HEK293 (cell line): ENCODE measurements at regions not wholly inside any gene's neighbourhood (a gene's known extent, or its start where the extent isn't known, plus 50 kb on each side); places are given as distances from the start of the nearest gene placed in this dataset.

Experiments
- CTCF ChIA-PET: fragments of 350-600 bp; formaldehyde crosslinking; extraction: SDS; loops from one replicate; lab custom pipeline; 2021; ENCODE audit warnings: antibody characterized with exemption; lab: Yijun Ruan, JAX
- POLR2A ChIA-PET: fragments of 300-600 bp; formaldehyde crosslinking; extraction: SDS; loops from one replicate; lab custom pipeline; 2020; ENCODE audit warnings: antibody characterized with exemption, inconsistent platforms; lab: Yijun Ruan, JAX
- H3K27ac ChIP-seq: fragments of 200-500 bp; sonication (Bioruptor generic); 2 replicates; pipeline ENCODE4 v1.5.1; 2014; ENCODE audit warnings: low read depth, low read length, control low read depth, inconsistent platforms; ENCODE audit errors: extremely low read depth
- H3K36me3 ChIP-seq, 2 experiments: fragments of 200-500 bp in 1 of 2; sonication (Bioruptor generic) in 1 of 2; 1 replicate in 1 of 2; 2 replicates in 1 of 2; pipeline ENCODE4 v1.5.1; 2014 to 2017; ENCODE audit warnings: inconsistent platforms in 2 of 2, low read length in 2 of 2; ENCODE audit not compliant: control insufficient read depth in 2 of 2, insufficient read depth in 1 of 2
- H3K4me1 ChIP-seq: fragments of 200-500 bp; sonication (Bioruptor generic); 2 replicates; pipeline ENCODE4 v1.5.1; 2014; ENCODE audit warnings: mild to moderate bottlenecking, low read length, inconsistent platforms; ENCODE audit not compliant: control insufficient read depth, insufficient read depth
- H3K4me3 ChIP-seq: 2 replicates; pipeline ENCODE4 v1.5.1; 2011; ENCODE audit warnings: low read depth, mild to moderate bottlenecking, control low read depth, low read length, moderate library complexity
- H3K9me3 ChIP-seq: fragments of 200-500 bp; sonication (Bioruptor generic); 2 replicates; pipeline ENCODE4 v1.5.1; 2014; ENCODE audit warnings: low read depth, low read length, inconsistent platforms; ENCODE audit not compliant: control insufficient read depth, insufficient read depth
- HOXA7 ChIP-seq: sonication (generic); formaldehyde crosslinking; IDR thresholded peaks from 2 replicates; pipeline ENCODE4 v1.8.1; 2022; ENCODE audit warnings: missing genetic modification reagents, borderline replicate concordance
- HOXC10 ChIP-seq: sonication (generic); formaldehyde crosslinking; IDR thresholded peaks from 2 replicates; pipeline ENCODE4 v1.8.1; 2023; ENCODE audit warnings: mild to moderate bottlenecking, missing genetic modification reagents
- RBAK ChIP-seq: fragments of 450-650 bp; formaldehyde crosslinking; IDR thresholded peaks from 2 replicates; pipeline ENCODE4 v1.5.1; 2016; ENCODE audit warnings: missing biosample characterization, missing genetic modification characterization
- SCRT1 ChIP-seq: fragments of 450-650 bp; formaldehyde crosslinking; IDR thresholded peaks from 2 replicates; pipeline ENCODE4 v1.5.1; 2016; ENCODE audit warnings: missing biosample characterization, missing genetic modification characterization, borderline replicate concordance
- YY1 ChIP-seq: fragments of 450-650 bp; formaldehyde crosslinking; IDR thresholded peaks from 2 replicates; pipeline ENCODE4 v1.5.1; 2018; ENCODE audit warnings: missing biosample characterization, missing genetic modification characterization
- ZBTB20 ChIP-seq: fragments of 450-650 bp; formaldehyde crosslinking; IDR thresholded peaks from 2 replicates; pipeline ENCODE4 v1.5.1; 2016; ENCODE audit warnings: missing biosample characterization, missing genetic modification characterization
- ZBTB8A ChIP-seq: fragments of 450-650 bp; formaldehyde crosslinking; IDR thresholded peaks from 2 replicates; pipeline ENCODE4 v1.5.1; 2016; ENCODE audit warnings: missing biosample characterization, missing genetic modification characterization
- ZFP41 ChIP-seq: fragments of 450-650 bp; formaldehyde crosslinking; IDR thresholded peaks from 2 replicates; pipeline ENCODE4 v1.5.1; 2016; ENCODE audit warnings: missing biosample characterization, missing genetic modification characterization, borderline replicate concordance
- ZNF114 ChIP-seq: fragments of 450-650 bp; formaldehyde crosslinking; IDR thresholded peaks from 2 replicates; pipeline ENCODE4 v1.5.0; 2017; ENCODE audit warnings: missing biosample characterization, missing genetic modification characterization
- ZNF324 ChIP-seq: fragments of 450-650 bp; formaldehyde crosslinking; IDR thresholded peaks from 2 replicates; pipeline ENCODE4 v1.5.1; 2016; ENCODE audit warnings: missing biosample characterization, missing genetic modification characterization
- ZNF529 ChIP-seq: fragments of 450-650 bp; formaldehyde crosslinking; IDR thresholded peaks from 2 replicates; pipeline ENCODE4 v1.5.1; 2017; ENCODE audit warnings: missing genetic modification characterization, missing biosample characterization; ENCODE audit not compliant: insufficient replicate concordance
- ZNF555 ChIP-seq: fragments of 450-650 bp; formaldehyde crosslinking; conservative IDR thresholded peaks from 2 replicates; pipeline ENCODE4 v1.5.1; 2017; ENCODE audit warnings: missing biosample characterization, mild to moderate bottlenecking, missing genetic modification characterization, inconsistent platforms
- ZNF670 ChIP-seq: fragments of 450-650 bp; formaldehyde crosslinking; IDR thresholded peaks from 2 replicates; pipeline ENCODE4 v1.5.1; 2016; ENCODE audit warnings: missing biosample characterization, missing genetic modification characterization, low read depth
- ZNF707 ChIP-seq: fragments of 450-650 bp; formaldehyde crosslinking; IDR thresholded peaks from 2 replicates; pipeline ENCODE4 v1.5.1; 2016; ENCODE audit warnings: missing biosample characterization, missing genetic modification characterization
- ZNF768 ChIP-seq: fragments of 450-650 bp; formaldehyde crosslinking; IDR thresholded peaks from 2 replicates; pipeline ENCODE4 v1.5.1; 2018; ENCODE audit warnings: missing biosample characterization, mild to moderate bottlenecking, missing genetic modification characterization
- ZNF776 ChIP-seq: fragments of 450-650 bp; formaldehyde crosslinking; IDR thresholded peaks from 2 replicates; pipeline ENCODE4 v1.5.0; 2017; ENCODE audit warnings: missing biosample characterization, missing genetic modification characterization, borderline replicate concordance
- TF ChIP-seq, protein P1 (sequence below): fragments of 450-650 bp; formaldehyde crosslinking; IDR thresholded peaks from 2 replicates; pipeline ENCODE4 v1.5.1; 2016; ENCODE audit warnings: missing biosample characterization, missing genetic modification characterization
- TF ChIP-seq, protein P2 (sequence below): fragments of 450-650 bp; formaldehyde crosslinking; IDR thresholded peaks from 2 replicates; pipeline ENCODE4 v1.5.1; 2016; ENCODE audit warnings: missing biosample characterization, missing genetic modification characterization, low read depth
- TF ChIP-seq, protein P3 (sequence below): fragments of 450-650 bp; formaldehyde crosslinking; IDR thresholded peaks from 2 replicates; pipeline ENCODE4 v1.5.1; 2016; ENCODE audit warnings: missing biosample characterization, missing genetic modification characterization

DNA sequence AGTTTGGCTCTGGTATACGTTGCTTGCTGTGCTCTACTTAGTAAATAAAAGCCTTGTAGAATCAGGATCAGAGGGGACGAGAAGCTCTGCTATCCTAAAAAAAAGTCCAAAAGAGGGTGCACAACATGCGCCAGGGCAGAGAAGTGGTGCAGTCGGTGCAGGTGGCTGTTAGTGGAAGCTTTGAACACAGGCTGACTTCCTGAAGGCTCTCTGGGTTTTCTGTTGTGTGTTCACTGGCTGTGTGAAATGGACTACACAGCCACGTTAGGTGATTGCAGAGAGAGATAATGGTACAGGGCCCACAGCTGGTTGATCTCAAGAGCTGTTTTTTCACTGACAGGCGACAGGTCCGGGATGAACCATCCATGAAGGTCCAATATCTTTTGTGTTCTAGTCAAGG, 167.4 kb downstream of the TMEM167A start:
- ChIA-PET CTCF (interaction anchor here (1.0 kb wide), 1 partner anchor 10 kb away, joined by 3 read pairs; no protein-coding TSS in a partner anchor), POLR2A (no interaction called here)
- Histone ChIP-seq H3K27ac (no peak overlapping the region), H3K4me3 (no peak overlapping the region)
- no peak for TF ChIP-seq ZBTB8A
- no peak for TF ChIP-seq HOXA7 (CRISPR knock-in tag)
- no peak for TF ChIP-seq ZNF768 (tag by site-specific recombination)
- TF ChIP-seq RBAK: no peak
- TF ChIP-seq HOXC10: no peak
- no peak for TF ChIP-seq SCRT1 (tag by site-specific recombination)
- TF ChIP-seq ZNF555 (tag by site-specific recombination): no peak
- TF ChIP-seq YY1 (tag by site-specific recombination): no peak
- TF ChIP-seq, protein P1, sequence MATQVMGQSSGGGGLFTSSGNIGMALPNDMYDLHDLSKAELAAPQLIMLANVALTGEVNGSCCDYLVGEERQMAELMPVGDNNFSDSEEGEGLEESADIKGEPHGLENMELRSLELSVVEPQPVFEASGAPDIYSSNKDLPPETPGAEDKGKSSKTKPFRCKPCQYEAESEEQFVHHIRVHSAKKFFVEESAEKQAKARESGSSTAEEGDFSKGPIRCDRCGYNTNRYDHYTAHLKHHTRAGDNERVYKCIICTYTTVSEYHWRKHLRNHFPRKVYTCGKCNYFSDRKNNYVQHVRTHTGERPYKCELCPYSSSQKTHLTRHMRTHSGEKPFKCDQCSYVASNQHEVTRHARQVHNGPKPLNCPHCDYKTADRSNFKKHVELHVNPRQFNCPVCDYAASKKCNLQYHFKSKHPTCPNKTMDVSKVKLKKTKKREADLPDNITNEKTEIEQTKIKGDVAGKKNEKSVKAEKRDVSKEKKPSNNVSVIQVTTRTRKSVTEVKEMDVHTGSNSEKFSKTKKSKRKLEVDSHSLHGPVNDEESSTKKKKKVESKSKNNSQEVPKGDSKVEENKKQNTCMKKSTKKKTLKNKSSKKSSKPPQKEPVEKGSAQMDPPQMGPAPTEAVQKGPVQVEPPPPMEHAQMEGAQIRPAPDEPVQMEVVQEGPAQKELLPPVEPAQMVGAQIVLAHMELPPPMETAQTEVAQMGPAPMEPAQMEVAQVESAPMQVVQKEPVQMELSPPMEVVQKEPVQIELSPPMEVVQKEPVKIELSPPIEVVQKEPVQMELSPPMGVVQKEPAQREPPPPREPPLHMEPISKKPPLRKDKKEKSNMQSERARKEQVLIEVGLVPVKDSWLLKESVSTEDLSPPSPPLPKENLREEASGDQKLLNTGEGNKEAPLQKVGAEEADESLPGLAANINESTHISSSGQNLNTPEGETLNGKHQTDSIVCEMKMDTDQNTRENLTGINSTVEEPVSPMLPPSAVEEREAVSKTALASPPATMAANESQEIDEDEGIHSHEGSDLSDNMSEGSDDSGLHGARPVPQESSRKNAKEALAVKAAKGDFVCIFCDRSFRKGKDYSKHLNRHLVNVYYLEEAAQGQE (tag by site-specific recombination): no peak
- no peak for TF ChIP-seq ZNF707 (tag by site-specific recombination)
- TF ChIP-seq, protein P2, sequence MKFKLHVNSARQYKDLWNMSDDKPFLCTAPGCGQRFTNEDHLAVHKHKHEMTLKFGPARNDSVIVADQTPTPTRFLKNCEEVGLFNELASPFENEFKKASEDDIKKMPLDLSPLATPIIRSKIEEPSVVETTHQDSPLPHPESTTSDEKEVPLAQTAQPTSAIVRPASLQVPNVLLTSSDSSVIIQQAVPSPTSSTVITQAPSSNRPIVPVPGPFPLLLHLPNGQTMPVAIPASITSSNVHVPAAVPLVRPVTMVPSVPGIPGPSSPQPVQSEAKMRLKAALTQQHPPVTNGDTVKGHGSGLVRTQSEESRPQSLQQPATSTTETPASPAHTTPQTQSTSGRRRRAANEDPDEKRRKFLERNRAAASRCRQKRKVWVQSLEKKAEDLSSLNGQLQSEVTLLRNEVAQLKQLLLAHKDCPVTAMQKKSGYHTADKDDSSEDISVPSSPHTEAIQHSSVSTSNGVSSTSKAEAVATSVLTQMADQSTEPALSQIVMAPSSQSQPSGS (tag by site-specific recombination): no peak
- TF ChIP-seq, all 188 proteins: peak for 0
- Histone ChIP-seq H3K9me3 (no peaks in the 10 kb centered on the region), H3K36me3 (no peaks in the 10 kb centered on the region), H3K4me1 (peaks cover 5% of the 10 kb centered on the region; the same call in 1 of the 2 replicates)

DNA sequence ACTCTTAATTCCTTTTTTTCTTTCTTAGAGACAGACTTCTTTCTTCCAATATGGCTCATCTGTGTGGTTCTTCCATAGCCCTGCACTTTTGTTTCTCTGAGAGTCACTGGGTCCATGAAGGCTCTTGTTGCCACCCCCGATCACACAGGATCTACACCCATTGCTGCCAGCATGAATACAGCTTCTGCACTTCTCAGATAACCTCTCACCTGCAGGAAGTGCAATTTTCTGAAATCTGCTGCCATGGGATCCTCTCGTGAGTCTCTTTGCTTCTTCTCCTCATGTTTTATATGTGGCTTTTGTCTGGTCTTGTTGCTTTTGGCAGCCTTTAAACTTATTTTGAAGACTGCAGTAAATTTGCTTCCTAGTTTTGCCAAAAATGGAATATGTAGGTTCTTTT, 171.2 kb downstream of the TMEM167A start:
- H3K9me3 ChIP-seq: no peaks in the 10 kb centered on the region
- no peak for TF ChIP-seq ZFP41 (tag by site-specific recombination)
- TF ChIP-seq, protein P1 (tag by site-specific recombination): no peak
- no peak for TF ChIP-seq ZNF776 (tag by site-specific recombination)
- TF ChIP-seq, protein P3, sequence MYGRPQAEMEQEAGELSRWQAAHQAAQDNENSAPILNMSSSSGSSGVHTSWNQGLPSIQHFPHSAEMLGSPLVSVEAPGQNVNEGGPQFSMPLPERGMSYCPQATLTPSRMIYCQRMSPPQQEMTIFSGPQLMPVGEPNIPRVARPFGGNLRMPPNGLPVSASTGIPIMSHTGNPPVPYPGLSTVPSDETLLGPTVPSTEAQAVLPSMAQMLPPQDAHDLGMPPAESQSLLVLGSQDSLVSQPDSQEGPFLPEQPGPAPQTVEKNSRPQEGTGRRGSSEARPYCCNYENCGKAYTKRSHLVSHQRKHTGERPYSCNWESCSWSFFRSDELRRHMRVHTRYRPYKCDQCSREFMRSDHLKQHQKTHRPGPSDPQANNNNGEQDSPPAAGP (tag by site-specific recombination): no peak
- TF ChIP-seq HOXC10: no peak
- no peak for TF ChIP-seq ZNF529 (tag by site-specific recombination)
- no peak for TF ChIP-seq ZNF670 (tag by site-specific recombination)
- no peak for TF ChIP-seq ZBTB20 (tag by site-specific recombination)
- TF ChIP-seq ZNF324 (tag by site-specific recombination): no peak
- TF ChIP-seq ZNF114 (tag by site-specific recombination): no peak
- TF ChIP-seq, all 188 proteins: peak for 0
- Histone ChIP-seq H3K36me3 (no peaks in the 10 kb centered on the region), H3K27ac (no peak overlapping the region), H3K4me3 (no peak overlapping the region), H3K4me1 (peaks cover 5% of the 10 kb centered on the region; the same call in 1 of the 2 replicates)
- POLR2A ChIA-PET: no interaction called here
- CTCF ChIA-PET: no interaction called here
